ENCODE measurements at regions not wholly inside any gene's neighbourhood (a gene's known extent, or its start where the extent isn't known, plus 50 kb on each side); places are given as distances from the start of the nearest gene placed in this dataset.
"Not testable (repeated sequence)": the region's sequence is repeated elsewhere in the genome, so short reads cannot be mapped to it uniquely, and the experiment has no call there.

DNA sequence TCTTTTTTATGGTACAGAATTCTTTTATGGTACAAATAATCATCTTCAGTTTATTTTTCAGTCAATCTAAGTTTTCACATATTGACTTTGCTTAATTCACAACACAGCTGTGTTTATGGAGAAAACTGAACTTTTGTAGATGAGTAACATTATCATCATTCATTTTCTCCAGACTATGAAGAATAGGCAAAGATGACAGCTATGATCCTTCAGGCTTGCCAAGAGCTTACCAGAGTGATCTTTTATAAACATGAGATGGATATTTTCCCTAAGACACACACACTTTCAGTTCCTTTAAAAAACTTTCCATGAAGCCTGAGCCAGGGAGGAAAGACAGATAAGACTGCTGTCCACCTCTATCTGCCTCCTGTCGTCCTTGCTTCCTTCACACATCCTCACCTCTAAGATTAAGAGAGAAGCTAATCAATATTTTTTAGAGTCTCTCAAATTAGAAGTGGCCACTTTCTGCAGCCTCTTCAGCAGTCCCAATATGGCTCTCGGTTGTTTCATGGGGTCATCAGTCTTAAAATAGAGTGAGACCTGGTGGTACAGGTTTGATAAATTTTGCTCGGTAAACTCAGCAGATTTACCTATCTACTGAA is 108.1 kb upstream of the SLC27A6 start:
- no peak overlapping the region for H2AFZ ChIP-seq (ENCODE audit: low read depth, low read length)
- no peaks in the 10 kb centered on the region for H3K9me3 ChIP-seq (ENCODE audit: low read length)
- H3K27me3 ChIP-seq (ENCODE audit: insufficient read depth, low read length): no peaks in the 10 kb centered on the region
- no peaks in the 10 kb centered on the region for H3K36me3 ChIP-seq (ENCODE audit: insufficient read depth, low read length)
- H3K4me3 ChIP-seq (ENCODE audit: low read length): no peak overlapping the region
- no peaks in the 10 kb centered on the region for H3K4me1 ChIP-seq (ENCODE audit: insufficient read depth, low read length)

DNA sequence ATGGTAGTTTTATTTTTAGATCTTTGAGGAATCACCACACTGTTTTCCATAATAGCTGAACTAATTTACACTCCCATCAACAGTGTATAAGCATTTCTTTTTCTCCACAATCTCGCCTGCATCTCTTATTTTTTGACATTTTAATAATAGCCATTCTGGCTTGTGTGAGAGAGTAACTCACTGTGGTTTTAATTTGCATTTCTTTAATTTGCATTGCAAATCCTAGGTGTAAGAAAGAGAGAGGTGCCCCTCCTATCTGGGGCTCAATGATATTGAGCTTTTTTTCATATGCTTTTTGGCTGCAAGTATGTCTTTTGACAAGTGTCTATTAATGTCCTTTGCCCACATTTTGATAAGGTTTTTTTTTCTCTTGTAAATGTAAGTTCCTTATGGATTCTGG is 106.3 kb upstream of the SLC27A6 start:
- H3K4me1 ChIP-seq (ENCODE audit: insufficient read depth, low read length): no peaks in the 10 kb centered on the region
- H3K9me3 ChIP-seq (ENCODE audit: low read length): no peaks in the 10 kb centered on the region
- no peaks in the 10 kb centered on the region for H3K36me3 ChIP-seq (ENCODE audit: insufficient read depth, low read length)
- H3K27me3 ChIP-seq (ENCODE audit: insufficient read depth, low read length): no peaks in the 10 kb centered on the region
- no peak overlapping the region for H3K4me3 ChIP-seq (ENCODE audit: low read length)
- H2AFZ ChIP-seq (ENCODE audit: low read depth, low read length): no peak overlapping the region

DNA sequence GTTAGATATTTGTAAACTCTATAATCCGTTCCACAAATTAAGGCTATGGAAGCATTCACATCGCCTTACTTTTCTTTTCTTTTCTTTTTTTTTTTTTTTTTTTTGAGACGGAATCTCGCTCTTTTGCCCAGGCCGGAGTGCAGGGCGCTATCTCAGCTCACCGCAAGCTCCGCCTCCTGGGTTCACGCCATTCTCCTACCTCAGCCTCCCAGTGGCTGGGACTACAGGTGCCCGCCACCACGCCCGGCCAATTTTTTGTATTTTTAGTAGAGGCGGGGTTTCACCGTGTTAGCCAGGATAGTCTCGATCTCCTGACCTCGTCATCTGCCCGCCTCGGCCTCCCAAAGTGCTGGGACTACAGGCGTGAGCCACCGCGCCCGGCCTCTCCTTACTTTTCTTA is 104.1 kb upstream of the SLC27A6 start:
- H3K36me3 ChIP-seq (ENCODE audit: insufficient read depth, low read length); H2AFZ ChIP-seq (ENCODE audit: low read depth, low read length); H3K4me1 ChIP-seq (ENCODE audit: insufficient read depth, low read length); H3K9me3 ChIP-seq (ENCODE audit: low read length); H3K4me3 ChIP-seq (ENCODE audit: low read length); H3K27me3 ChIP-seq (ENCODE audit: insufficient read depth, low read length): not testable (repeated sequence)

DNA sequence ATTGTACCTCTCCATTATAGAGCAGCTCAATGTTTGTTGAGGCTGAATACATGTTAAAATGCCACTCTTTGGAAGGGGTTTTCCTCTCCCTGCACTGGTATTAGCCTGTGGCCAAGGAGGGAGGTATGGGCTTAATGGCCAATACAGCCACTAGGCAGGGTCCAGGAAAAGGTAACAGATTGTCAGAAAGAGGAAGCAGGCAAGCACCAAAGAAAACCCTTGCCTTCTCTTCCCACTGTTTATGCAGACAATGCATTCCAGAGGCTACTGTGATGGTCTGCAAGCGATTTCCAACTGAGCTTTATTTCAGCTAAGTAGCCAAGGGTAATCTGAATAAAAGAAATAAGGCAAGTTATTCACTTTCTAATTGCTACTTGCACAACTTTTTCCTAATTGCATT is 95.3 kb upstream of the SLC27A6 start:
- H2AFZ ChIP-seq (ENCODE audit: low read depth, low read length): no peak overlapping the region
- H3K27me3 ChIP-seq (ENCODE audit: insufficient read depth, low read length): no peaks in the 10 kb centered on the region
- no peaks in the 10 kb centered on the region for H3K9me3 ChIP-seq (ENCODE audit: low read length)
- H3K4me1 ChIP-seq (ENCODE audit: insufficient read depth, low read length): no peaks in the 10 kb centered on the region
- no peak overlapping the region for H3K4me3 ChIP-seq (ENCODE audit: low read length)
- H3K36me3 ChIP-seq (ENCODE audit: insufficient read depth, low read length): no peaks in the 10 kb centered on the region

DNA sequence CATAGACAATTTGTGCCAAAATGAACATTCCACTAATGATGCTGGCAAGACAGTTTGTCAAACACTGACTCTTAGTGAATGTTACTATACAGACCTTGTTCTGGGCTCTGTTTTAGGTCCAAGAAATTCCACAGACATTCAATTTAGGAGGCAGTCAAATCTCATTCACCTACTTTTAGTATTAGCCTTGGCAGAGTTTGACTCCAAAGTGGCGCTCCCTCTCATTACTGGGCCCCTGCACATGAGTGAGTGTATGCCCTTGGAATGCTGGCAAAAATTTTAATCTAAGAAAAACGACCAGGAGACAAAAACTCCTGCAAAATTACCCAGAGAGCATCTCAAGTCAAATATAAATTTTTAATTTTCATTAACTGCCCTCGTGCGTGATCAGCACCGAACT is 94.9 kb upstream of the SLC27A6 start:
- Histone ChIP-seq H2AFZ (ENCODE audit: low read depth, low read length) (no peak overlapping the region), H3K9me3 (ENCODE audit: low read length) (no peaks in the 10 kb centered on the region), H3K4me3 (ENCODE audit: low read length) (no peak overlapping the region), H3K4me1 (ENCODE audit: insufficient read depth, low read length) (no peaks in the 10 kb centered on the region), H3K36me3 (ENCODE audit: insufficient read depth, low read length) (no peaks in the 10 kb centered on the region), H3K27me3 (ENCODE audit: insufficient read depth, low read length) (no peaks in the 10 kb centered on the region)

DNA sequence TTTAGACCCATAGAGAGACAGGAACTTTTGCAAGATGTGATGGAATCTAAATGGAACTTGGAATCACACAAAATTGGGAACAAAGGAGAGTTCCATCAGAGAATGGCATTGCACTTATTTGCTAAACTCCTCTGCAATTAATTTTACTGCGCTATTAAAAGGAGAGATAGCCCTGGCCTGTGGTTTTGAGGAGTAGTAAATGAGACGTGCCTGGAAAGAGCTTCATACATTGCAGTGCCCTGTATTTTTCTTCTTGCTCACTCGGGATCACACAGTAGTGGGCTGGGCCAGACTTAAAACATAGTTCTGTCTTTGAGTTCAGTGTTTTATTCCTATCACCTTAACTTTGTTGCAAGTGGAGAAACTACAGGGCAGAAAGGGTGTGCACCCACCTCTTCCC is 94.4 kb upstream of the SLC27A6 start:
- no peaks in the 10 kb centered on the region for H3K27me3 ChIP-seq (ENCODE audit: insufficient read depth, low read length)
- H2AFZ ChIP-seq (ENCODE audit: low read depth, low read length): no peak overlapping the region
- H3K9me3 ChIP-seq (ENCODE audit: low read length): no peaks in the 10 kb centered on the region
- H3K36me3 ChIP-seq (ENCODE audit: insufficient read depth, low read length): no peaks in the 10 kb centered on the region
- no peaks in the 10 kb centered on the region for H3K4me1 ChIP-seq (ENCODE audit: insufficient read depth, low read length)
- H3K4me3 ChIP-seq (ENCODE audit: low read length): no peak overlapping the region

DNA sequence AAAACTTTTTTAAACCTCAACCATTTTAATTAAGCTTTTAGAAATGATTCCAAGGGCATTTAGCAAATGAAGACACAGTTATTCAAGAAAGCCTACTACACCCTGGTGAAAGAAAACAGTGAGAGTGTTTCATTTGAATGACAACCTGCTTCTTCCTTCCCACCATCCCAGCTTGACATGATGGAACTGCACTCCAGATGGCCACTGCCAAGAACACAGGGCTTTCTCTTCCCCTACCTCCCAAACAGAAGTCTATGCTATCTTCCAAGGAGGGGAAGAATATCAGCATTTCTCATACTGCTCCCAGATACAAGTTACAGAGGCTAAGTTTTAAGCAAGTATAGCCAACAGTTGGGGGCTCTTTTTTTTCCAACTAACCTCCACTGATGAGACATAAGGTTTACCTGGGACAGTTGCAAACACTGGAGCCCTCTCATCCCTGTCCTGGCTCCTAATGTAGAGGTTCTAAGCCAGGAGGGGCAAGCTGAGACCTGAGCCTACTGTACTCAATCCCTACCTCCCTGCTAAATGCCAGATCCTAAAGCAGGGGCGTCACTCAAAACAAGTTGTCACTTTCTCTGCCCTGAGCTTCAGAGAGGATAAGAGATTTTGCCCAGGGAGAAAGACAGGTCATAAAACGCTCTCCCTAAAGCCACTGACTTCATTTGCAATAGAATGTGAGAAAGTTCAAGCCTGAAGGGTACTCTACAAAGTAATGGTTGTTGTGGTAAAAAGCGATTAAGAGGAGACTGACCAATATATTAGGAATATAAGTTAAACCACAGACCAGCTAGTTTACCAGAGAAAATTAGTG is 88.5 kb upstream of the SLC27A6 start:
- no peaks in the 10 kb centered on the region for H3K4me1 ChIP-seq (ENCODE audit: insufficient read depth, low read length)
- no peaks in the 10 kb centered on the region for H3K27me3 ChIP-seq (ENCODE audit: insufficient read depth, low read length)

DNA sequence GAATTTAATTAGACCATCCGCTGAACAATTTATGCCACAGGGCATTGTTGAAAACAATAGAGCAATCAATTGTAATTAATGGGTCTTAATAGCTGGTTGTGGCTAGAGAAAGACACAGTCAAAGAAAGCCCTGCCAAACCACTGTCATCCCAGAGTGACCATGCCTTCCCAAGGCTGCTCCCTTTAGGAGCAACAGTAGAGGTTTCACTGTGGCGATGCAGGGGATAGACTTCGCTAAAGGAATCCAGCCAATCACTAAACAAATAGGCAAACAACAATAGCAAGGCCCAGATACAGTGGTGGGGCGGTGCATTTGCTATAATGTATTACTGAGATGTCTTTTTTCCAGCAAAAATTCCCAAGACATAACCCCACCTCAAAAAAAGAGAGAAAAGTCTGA is 87.8 kb upstream of the SLC27A6 start:
- no peak overlapping the region for H2AFZ ChIP-seq (ENCODE audit: low read depth, low read length)
- no peaks in the 10 kb centered on the region for H3K4me1 ChIP-seq (ENCODE audit: insufficient read depth, low read length)
- no peaks in the 10 kb centered on the region for H3K36me3 ChIP-seq (ENCODE audit: insufficient read depth, low read length)
- H3K9me3 ChIP-seq (ENCODE audit: low read length): no peaks in the 10 kb centered on the region
- no peaks in the 10 kb centered on the region for H3K27me3 ChIP-seq (ENCODE audit: insufficient read depth, low read length)
- H3K4me3 ChIP-seq (ENCODE audit: low read length): no peak overlapping the region

More for the DNA sequence above, 88.5 kb upstream of the SLC27A6 start:
- no peak overlapping the region for H2AFZ ChIP-seq (ENCODE audit: low read depth, low read length)
- H3K9me3 ChIP-seq (ENCODE audit: low read length): no peaks in the 10 kb centered on the region
- H3K36me3 ChIP-seq (ENCODE audit: insufficient read depth, low read length): no peaks in the 10 kb centered on the region
- no peak overlapping the region for H3K4me3 ChIP-seq (ENCODE audit: low read length)

DNA sequence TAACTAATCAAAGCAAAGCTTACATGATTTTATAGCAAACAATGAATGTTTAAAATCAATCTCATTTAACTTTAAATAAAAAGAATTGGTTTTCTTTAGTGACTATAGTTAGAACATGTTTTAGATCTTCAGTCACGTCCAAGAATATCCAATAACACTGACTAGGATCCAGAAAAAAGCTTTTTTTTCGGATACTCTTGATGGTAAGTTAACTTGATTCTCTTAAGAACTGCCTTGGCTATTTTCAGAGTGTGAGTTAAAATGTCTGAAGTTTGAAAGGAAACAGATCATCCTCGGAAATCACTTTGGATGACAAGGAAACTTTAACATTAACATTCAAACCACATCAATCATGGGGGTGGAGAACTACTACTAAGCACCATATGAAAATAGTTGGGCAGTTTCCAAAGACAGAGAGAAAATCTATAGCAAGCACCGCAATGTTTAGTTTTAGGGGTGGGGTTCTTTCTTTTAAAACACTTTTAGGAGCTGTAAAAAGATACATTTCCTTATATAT is 83.7 kb upstream of the SLC27A6 start:
- Histone ChIP-seq H3K4me3 (ENCODE audit: low read length) (no peak overlapping the region), H3K36me3 (ENCODE audit: insufficient read depth, low read length) (no peaks in the 10 kb centered on the region), H3K9me3 (ENCODE audit: low read length) (no peaks in the 10 kb centered on the region), H2AFZ (ENCODE audit: low read depth, low read length) (no peak overlapping the region), H3K4me1 (ENCODE audit: insufficient read depth, low read length) (no peaks in the 10 kb centered on the region), H3K27me3 (ENCODE audit: insufficient read depth, low read length) (no peaks in the 10 kb centered on the region)

DNA sequence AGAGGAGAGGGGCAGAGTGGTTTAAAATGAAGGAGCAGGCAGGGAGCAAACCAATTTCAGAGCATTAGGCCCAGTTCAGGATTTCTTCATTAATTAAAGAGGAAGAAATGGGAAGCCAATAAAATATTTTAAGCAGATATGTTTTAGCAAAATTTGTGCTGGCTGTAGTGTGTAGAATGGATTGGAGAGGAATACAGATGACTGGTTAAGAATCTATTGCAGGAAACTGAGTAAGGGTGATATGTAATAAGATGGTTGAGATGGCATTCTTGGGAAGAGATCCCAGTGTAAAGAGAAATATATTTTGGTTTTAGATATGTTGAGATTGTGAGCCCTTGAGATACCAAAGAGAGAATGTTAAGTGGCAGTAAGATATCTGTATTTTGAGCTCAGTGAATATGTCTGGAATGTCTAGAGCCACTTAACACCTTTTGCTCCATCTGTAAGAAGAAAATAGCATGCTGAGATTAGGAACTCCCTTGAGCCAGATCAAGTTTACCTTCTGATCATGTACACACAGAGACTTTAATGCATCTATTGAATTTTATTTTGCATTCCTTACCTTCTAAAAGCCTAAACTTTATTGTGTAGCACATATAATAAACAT is 79.5 kb upstream of the SLC27A6 start:
- Histone ChIP-seq H2AFZ (ENCODE audit: low read depth, low read length) (no peak overlapping the region), H3K4me3 (ENCODE audit: low read length) (no peak overlapping the region), H3K36me3 (ENCODE audit: insufficient read depth, low read length) (no peaks in the 10 kb centered on the region), H3K9me3 (ENCODE audit: low read length) (no peaks in the 10 kb centered on the region), H3K27me3 (ENCODE audit: insufficient read depth, low read length) (no peaks in the 10 kb centered on the region), H3K4me1 (ENCODE audit: insufficient read depth, low read length) (no peaks in the 10 kb centered on the region)

DNA sequence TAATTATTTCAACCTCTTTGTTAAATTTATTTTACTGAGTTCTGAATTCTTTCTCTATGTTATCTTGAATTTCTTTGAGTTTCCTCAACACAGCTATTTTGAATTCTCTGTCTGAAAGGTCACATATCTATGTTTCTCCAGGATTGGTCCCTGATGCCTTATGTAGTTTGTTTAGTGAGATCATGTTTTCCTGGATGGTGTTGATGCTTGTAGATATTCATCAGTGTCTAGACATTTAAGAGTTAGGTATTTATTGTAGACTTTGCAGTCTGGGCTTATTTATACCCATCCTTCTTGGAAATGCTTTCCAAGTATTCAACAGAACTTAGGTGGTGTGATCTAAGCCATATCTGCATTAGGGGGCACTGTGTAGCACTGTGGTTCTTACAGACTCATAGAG is 70.2 kb upstream of the SLC27A6 start:
- H3K4me3 ChIP-seq (ENCODE audit: low read length): no peak overlapping the region
- no peaks in the 10 kb centered on the region for H3K27me3 ChIP-seq (ENCODE audit: insufficient read depth, low read length)
- H3K36me3 ChIP-seq (ENCODE audit: insufficient read depth, low read length): no peaks in the 10 kb centered on the region
- no peak overlapping the region for H2AFZ ChIP-seq (ENCODE audit: low read depth, low read length)
- no peaks in the 10 kb centered on the region for H3K9me3 ChIP-seq (ENCODE audit: low read length)
- H3K4me1 ChIP-seq (ENCODE audit: insufficient read depth, low read length): no peaks in the 10 kb centered on the region

DNA sequence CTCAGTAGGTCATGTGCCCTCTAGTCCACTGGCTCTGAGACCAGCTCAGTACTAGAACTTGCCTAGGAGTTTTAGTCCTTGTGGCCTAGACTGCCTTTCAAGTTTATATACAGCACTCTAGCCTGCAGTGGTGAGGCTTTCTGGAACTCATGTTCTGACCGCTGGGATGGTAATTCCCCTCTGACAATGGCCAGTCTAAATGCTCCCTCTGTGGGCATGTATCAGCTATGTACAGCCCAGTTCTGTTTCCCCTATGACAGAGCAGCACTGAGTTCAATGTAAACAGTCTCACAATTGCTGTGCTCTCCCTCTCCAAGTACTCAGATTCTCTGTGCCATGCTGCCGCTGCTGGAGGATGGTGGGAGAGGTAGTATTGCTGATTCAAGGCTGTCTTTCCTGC is 68.6 kb upstream of the SLC27A6 start:
- Histone ChIP-seq H3K4me3 (ENCODE audit: low read length) (no peak overlapping the region), H3K9me3 (ENCODE audit: low read length) (no peaks in the 10 kb centered on the region), H3K4me1 (ENCODE audit: insufficient read depth, low read length) (no peaks in the 10 kb centered on the region), H3K27me3 (ENCODE audit: insufficient read depth, low read length) (no peaks in the 10 kb centered on the region), H2AFZ (ENCODE audit: low read depth, low read length) (no peak overlapping the region), H3K36me3 (ENCODE audit: insufficient read depth, low read length) (no peaks in the 10 kb centered on the region)

DNA sequence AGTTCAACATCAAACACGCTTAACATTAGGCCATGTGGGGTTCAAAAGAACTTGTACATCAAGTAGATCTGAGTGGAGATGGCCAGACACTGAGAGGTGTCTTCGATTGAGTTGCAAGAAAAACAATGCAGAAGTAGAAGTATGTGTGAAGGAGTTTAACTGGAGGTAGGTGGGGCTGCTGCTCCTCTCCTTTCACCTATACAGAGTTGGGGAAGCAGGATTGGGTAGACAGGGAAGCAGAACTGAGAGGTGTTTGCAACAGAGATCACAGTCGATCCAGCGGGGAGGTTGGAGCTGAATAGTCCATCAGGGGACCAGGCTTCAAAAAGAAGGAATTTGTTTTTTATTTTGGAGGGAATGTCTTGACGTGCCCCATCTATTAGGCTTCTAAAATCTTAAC is 61.7 kb upstream of the SLC27A6 start:
- Histone ChIP-seq H3K9me3 (ENCODE audit: low read length) (no peaks in the 10 kb centered on the region), H2AFZ (ENCODE audit: low read depth, low read length) (no peak overlapping the region), H3K27me3 (ENCODE audit: insufficient read depth, low read length) (no peaks in the 10 kb centered on the region), H3K4me3 (ENCODE audit: low read length) (no peak overlapping the region), H3K4me1 (ENCODE audit: insufficient read depth, low read length) (no peaks in the 10 kb centered on the region), H3K36me3 (ENCODE audit: insufficient read depth, low read length) (no peaks in the 10 kb centered on the region)
